IPS DF 4.7 (cell line): ENCODE measurements at regions not wholly inside any gene's neighbourhood (a gene's known extent, or its start where the extent isn't known, plus 50 kb on each side); places are given as distances from the start of the nearest gene placed in this dataset.
"Not testable (repeated sequence)": the region's sequence is repeated elsewhere in the genome, so short reads cannot be mapped to it uniquely, and the experiment has no call there.

Source experiments
- DNase-seq: peaks from one replicate; pipeline ENCODE4 v3.0.0-alpha.2; 2013; ENCODE audit warnings: low spot score; ENCODE audit errors: extremely low read depth

DNA sequence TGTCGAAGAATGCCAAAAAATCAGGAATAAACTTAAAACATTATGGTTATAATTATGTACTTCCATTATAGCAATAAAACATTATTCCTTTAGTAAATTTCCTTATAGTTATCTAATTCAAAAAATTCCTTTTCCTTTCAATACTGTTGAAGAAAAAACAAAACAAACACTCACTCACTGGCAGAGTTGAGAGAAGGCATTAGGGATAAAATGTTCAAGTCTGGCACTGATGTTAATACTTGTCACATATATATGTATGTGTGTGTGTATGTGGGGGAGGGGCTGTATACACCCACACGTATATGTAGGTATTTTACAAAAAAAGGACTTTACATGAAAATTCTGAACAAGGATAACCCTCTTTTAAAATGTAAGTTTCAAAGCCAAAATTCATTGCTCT is 150.2 kb upstream of the MEOX2 start:
- no peak for DNase-seq

DNA sequence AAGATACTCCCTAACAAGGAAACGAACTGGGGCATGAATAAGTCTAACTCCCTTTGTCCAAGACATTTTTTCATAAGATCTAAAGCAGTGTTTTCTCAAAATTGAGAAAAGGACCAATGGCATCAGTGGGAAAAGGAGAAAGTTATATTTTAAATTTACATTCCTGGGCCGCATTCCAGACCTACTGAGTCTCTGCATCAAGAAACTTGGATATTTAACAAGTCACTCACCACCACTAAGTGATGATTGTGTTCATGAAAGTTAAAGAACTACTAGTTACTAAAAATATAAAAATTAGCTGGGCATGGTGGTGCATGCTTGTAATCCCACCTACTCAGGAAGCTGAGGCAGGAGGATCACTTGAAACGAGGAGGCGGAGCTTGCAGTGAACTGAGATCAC is 149.6 kb upstream of the MEOX2 start:
- DNase-seq: no peak

DNA sequence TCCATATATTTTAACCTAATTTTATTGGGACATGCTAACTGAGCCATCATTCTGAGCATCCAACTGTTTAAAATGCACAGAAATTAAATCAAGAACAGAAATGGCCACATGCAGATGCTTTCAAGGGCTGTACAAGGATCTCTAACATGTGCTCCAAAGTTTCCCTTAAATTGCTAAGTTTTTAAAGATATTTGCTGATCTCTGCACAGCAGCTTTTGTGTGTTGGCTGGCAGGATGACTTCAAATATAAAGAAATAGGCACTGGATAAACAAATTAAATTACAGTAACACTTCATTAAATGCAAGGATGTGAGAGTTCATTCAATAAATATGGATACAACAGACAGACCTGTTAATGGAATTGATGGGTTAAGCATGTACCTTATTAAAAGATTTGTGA is 148.0 kb upstream of the MEOX2 start:
- DNase-seq: no peak

DNA sequence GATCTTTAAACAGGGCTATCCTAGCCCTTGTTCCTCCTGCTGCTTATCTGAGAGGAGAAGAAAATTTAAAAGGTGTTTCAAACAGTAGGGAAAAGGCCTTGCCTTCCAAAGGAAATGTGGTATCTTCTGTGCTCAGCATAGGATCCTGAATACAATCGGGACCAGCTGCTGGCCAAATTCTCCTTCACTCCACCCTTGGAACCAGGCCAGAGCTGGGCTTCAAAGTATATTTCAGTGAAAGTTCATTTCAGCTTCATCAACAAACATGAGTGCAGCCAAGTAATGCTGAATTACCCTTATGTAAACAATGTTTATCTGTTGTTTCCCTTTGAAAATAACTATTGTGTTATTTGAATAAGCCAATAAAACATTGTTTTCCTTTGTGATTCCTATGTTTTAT is 146.5 kb upstream of the MEOX2 start:
- DNase-seq: no peak

DNA sequence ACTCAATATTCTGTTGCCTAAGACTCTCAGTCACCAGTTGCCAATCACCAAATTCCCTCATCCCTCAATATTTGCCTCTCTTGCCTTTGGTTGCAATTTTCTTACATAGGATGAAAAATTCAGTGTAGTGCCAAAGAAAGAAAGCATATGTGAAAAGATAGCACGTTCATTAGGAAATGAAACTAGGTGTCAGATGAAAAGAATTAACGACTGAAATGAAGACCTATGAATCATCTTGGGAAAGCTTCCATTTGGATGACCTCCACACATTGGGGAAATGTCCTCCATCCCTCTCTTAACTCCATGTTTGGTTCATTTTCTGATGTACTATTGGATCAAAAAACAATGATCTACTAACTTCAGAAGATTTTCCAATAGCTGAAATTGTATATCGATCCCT is 145.1 kb upstream of the MEOX2 start:
- no peak for DNase-seq

DNA sequence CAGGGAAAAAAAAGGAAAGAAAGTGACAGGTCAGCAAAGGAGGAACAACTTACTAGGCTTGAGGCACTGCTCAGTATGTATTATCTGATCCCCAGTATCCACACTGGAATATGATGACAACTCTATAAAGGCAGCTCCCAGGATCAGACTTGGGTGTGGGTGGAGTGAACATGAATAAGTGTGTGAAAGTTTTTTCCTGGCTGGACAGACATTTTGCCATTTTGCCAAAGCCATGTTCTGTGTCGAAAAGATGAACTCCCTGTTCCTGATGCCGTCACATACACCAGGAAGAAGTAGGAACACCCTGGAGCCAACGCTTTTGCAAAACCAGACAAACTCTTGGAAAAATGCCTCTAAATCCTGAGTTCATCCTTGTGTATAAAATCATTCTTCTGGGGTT is 143.2 kb upstream of the MEOX2 start:
- no peak for DNase-seq

DNA sequence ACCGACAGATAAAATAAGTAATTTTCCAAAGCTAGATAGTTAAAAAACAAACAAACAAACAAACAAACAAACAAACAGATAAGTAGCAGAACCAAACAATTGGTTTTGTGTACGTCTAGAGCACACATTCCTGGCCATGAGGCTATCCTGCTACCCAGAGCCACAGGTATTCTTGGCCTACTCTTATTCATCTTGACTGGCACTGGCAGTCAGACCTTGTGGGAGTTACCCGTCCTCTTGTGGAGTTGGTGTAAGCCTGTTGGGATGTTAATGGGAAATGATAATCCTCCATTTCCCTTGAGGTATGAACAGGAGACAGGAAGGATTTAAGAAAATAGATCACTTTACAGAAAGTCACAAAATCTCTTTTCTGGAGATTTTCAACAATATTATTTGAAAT is 142.4 kb upstream of the MEOX2 start:
- no peak for DNase-seq

DNA sequence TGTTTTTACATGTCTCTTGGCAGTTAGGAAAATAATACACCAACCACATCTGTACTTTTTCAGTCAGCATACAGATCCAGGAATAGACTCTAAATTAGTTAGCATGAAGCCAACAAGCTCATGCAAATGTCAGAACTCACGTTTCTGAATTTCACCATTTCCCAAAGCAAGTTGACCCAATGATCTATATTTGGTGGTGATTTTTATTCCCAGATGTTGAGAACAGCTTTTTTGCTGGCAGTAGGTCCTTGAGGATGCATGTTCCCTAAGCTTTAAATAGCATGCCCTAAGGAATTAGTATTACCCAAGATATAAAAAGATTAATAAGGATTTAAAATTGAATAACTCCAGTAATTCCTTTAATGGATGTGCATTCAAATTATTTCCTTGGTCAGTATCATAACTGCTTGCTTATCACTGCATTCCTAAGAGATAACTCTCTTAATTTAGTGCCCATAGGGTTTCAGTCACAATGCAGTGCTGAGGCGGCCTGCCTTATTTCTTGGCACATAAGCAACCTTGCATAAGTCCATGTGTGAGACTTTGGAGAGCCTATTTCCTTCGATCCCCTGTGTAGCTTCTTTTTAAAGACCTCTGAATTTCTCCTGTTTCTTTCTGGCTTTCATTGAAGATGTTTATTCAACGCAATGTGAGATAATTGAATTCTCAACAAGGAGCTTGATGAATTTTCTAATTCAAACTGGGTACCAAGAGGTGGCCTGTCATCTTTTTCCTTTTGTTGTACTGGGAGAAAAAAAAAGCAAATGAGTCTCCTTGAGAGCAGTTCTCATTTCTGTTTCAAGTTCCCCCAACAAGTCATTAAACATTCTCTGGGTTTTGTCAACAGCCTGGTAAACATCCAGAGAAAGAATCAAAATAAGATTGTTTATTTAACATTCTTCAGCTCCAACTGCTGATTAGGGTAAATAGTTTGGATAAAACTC is 135.3 kb upstream of the MEOX2 start:
- DNase-seq: no peak

DNA sequence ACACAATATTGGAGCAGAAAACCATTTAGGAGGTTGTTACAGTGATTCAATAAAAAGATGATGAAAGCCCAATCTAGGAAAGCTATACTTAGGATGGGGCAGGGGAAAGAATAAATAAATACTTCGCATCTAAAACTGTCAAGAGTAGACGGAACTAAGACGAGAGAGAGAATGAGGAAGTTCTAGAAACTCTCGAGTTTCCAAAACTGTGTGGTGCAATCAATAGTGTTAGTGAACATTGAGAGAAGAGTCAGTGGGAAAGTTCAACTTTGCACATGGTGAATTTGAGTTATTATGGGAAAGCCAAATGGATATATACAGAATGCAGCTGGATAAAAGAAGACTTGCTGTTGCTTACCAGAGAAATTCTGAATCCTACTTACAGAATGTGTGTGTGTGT is 133.8 kb upstream of the MEOX2 start:
- DNase-seq: no peak

DNA sequence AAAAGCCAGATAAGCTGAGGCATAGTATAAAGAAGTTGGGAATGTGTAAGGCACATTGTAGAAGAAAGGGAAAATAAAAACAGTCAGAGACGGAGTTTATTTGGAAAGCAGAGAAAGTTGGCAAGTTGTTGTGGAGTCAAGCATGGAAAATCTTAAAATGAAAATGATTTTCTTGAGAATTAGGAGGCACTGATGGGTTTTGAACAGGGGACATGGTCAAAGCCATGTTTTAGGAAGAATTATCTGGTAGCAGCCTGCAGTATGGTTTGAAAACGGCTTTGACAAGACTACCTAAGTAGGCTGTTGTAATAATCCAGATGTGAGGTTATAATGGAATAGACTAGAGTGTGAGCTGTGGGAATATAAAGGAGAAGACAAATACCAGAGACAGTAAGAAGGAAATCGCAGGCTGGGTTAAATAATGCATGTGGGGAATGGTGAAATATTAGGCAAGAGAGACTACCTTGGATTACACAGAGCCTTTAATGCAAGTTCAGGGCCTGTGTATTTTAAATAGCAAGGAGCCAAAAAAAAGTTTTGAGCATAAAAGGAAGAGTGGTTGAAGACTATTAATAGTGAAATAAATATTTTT is 130.4 kb upstream of the MEOX2 start:
- no peak for DNase-seq

DNA sequence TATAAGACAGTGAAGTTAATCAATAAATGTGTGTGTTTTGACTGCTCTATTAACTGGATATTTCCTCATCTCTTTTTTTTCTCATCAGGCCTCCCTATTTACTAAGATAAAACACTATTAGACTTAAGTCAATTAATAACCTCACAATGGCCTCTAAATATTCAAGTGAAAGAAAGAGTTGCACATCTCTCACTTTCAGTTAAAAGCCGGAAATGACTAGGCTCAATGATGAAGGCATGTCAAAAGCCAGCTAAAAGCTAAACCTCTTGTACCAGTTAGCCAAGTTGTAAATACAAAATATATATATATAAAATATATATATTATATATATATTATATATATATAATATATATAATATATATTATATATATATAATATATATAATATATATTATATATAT is 127.0 kb upstream of the MEOX2 start:
- no peak for DNase-seq

DNA sequence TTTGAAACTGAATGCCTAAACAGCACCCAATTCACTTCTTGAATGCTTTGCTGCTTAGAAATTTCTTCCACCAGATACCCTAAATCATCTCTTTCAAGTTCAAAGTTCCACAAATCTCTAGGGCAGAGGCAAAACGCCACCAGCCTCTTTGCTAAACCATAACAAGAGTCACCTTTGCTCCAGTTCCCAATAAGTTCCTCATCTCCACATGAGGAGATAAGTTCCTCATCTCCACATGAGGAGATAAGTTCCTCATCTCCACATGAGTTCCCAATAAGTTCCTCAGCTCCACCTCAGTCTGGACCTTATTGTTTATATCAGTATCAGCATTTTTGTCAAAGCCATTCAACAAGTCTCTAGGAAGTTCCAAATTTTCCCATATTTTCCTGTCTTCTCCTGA is 123.9 kb upstream of the MEOX2 start:
- not testable (repeated sequence) for DNase-seq

DNA sequence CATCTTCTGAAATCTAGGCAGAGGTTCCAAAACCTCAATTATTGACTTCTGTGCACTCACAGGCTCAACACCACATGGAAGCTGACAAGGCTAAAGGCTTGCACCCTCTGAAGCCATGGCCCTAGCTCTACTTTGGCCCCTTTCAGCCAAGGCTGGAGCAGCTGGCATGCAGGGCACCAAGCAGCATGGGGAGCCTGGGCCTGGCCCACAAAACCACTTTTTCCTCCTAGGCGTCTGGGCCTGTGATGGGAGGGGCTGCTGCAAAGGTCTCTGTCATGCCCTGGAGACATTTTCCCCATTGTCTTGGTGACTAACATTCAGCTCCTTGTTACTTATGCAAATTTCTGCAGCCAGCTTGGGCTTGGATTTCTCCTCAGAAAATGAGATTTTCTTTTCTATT is 123.5 kb upstream of the MEOX2 start:
- DNase-seq: not testable (repeated sequence)

DNA sequence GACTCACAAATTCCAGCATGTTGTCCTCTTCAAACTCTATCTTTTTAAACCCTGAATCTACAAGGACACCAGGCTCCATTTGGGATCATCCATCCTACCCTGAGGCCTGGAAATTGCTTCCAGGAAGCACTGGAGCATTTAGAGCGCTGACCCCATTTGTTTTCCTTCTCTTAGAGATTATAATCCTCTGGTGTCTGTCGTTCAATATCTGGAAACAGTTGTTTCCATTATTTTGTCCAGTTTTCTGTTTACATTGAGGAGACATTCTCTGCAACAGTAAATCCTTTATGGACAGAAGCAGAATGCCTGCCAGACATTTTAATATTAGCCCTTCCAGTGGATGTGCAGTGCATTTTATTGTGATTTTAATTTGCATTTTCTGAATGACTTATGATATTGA is 119.4 kb upstream of the MEOX2 start:
- DNase-seq: no peak

DNA sequence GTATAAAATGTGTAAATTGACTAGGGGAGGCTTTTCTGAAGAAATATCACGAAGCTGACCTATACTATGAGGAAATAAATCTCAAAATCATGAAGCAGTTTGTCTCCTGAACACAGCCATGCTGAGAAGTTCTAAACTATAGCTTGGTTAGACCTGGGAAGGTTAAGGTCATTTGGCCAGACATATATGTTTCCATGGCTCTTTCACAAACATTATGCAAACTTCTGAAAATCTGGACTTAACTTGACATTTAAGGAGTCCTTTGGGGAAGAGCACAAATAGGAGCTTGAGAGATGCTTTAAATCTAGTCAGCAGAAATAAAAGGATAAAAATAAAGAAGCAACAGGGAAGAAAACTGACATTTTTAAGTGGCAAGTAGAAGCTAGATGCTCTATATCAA is 115.9 kb upstream of the MEOX2 start:
- no peak for DNase-seq

DNA sequence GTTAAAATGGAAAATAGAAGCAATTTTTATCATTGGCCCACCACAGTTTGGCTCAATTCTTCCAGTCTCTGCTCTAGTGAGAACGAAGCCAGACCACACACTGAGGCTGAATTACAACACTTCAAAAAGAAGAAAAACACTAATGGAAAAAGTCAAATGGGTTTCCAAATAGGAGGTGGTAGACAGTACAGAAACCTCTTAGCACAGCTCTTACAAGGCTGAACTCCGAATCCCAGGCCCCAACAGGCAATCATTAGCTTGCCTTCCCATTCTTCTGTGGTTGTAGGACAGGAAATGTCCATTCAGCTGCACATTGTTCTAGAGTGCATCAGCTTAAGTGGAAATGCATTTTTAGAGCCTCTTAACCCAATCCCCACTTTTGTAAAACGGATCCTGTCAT is 115.1 kb upstream of the MEOX2 start:
- no peak for DNase-seq

DNA sequence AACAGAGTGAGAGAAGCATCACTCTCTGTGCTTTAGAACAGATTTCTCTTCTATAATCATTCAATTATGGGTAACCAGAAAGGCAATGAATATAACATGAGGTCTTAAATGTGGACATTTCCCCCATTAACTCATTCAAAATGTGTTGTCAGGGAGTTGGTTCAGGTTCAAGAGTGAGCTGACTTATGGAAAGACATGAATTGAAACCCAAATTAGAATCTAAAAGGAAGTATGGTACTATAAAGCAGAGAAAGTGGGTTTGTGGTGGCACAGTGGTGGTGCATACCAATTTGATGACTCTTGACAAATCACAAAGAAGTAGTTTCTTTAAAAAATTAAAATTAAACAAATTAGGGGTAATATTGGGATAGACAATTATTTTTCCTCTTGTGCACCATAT is 114.6 kb upstream of the MEOX2 start:
- DNase-seq: no peak

DNA sequence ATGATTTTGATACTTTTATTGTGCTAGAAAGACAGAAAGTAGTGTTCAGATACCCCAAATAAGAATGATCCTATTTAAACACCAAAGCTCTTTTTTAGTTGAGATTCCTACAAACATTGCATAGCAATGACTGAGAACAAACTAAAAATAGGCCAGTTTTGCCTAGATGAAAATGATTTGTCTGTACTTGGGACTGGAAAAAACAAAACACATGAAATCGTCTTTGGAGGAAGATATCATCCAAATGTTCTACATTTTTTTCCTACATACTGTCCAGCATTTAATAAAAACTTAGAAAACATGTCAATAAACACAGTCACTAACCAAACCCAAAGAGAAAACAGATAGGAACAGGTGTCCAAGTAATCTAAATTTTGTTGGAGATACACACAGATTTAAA is 111.6 kb upstream of the MEOX2 start:
- no peak for DNase-seq

DNA sequence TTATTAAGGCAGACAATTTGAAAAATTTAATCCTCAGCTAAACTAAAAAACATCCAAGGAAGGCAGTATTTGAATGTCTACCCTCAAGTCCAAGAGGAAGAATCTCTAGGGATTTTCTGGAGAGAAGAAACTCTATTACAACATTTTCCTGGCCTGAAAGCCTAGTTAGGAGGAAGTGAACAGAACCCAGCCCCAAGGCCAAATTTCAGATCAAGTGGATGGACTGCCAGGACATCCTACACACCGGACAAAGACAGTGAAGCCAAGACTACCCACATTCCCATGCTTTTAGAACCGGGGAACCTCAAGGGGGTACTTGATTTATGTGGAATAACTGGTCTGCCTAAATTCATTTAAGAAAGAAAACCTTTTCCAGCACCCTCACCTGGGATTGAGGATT is 108.9 kb upstream of the MEOX2 start:
- no peak for DNase-seq

DNA sequence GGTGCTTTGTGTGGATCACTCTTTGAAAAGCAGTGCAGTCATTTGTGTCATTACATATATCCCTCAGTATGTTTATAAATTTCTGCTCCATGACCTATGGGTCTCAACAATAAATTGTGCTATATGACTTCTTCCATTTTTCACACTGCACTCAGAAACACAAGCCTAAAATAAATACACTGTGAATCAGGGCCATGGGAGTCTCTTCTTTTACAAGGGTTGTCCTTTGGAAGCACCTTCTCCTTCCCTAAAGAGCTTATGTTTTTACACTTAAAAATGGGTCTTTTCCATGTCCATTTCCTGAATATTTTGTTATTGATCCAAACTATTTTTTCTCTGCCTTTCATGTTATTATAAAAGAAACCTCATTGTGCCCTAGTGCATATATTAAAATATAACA is 108.3 kb upstream of the MEOX2 start:
- no peak for DNase-seq

DNA sequence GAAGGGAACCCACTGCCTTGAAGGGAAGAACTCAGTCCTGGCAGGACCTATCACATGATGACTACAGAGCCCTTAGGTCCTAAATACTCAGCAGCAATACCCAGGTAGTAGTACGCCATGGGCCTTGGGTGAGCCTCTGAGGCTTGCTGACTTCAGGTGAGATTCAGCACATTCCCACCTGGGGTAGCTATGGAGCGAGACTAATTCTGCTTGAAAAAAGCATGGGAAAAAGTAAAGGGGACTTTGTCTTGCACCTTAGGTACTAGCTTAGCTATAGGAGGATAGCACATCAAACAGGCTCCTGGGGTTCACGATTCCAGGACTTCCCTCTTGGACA is 98.2 kb upstream of the MEOX2 start:
- no peak for DNase-seq

DNA sequence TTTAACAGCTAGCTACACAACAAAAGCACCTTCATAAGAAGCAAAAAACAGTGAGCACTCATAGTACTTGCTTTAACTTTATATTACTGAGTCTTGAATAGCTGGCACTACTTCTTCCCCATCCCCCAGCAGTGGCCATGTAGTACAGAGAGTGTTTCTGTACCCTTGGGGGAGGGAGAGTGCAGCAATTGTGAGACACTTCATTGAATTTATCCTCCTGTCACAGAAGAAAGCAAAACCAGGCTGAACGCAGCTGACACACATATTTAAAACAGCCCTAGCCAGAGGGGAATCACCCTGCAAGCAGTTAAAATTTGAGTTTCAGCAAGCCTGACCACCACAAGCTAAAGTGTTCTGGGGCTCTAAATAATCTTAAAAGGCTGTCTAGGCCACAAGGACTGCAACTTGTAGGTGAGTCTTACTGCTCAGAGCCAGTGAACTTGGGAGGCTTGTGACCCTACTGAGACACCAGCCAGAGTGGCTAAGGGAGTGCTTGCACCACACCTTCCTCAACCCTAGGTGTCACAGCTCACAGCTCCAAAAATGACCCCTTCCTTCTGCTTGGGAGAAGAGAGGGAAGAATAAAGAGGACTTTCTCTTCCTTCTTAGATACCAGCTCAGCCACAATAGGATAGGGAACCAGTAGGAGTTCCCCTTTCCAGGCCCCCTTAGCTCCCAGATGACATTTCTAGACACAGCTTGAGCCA is 97.7 kb upstream of the MEOX2 start:
- DNase-seq: no peak

DNA sequence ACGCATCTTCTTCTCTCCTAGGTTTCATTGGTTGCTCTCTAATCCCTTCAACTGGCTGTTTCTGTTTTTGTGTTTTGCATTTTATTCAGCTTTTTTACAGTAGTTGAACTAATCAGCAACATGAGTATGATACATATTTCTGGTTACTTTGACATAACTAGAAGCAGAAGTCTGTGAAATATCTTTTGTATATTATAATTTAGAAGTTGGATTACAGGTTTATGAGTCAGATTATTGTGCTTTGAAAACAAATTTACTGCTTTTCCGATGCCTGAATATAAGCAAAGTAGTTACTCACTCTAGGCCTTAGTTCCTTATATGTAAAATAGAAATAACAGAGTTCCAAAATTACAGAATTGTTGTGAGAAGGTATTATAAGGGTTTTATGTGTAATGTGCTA is 96.2 kb upstream of the MEOX2 start:
- DNase-seq: no peak
